NCI-H1105 (cell line): ENCODE measurements at regions not wholly inside any gene's neighbourhood (a gene's known extent, or its start where the extent isn't known, plus 50 kb on each side); places are given as distances from the start of the nearest gene placed in this dataset.
A peak's percentile ranks its signal among the peaks of the same experiment; 100 is the strongest.

ENCODE experiments used
- DNase-seq: peaks from one replicate; lab custom pipeline; 2025; lab: John Stamatoyannopoulos, UW

GRCh38 chr1:34330061-34330460, 153.4 kb downstream of the C1orf94 start:
- DNase-seq: no peak

- DNase-seq: no peak
Observed at GRCh38 chr1:34331020-34331926, 154.6 kb downstream of the C1orf94 start.

DNA sequence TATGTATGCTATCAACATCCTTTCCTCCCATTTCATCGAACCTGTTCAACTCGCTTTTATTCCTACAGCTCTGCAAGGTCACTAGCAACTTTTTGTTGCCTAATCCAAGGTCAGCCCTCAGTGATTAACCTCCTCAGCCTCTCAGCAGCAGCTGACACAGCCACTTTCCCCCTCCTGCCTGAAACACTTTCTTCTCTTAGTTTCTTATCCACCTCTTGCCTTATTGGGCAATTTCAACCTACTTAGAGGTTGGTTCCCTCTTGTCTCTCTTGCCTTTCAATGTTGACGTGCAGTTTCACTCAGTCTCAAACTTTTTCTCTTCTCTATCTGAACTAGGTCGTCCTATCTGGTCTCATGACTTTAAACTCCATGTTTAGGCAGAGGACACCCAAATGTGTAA, 156.3 kb downstream of the C1orf94 start:
- DNase-seq: no peak

- no peak for DNase-seq
Observed at GRCh38 chr1:34338871-34339270, 162.2 kb downstream of the C1orf94 start.

GRCh38 chr1:34341896-34342295, 165.2 kb downstream of the C1orf94 start:
- no peak for DNase-seq

DNA sequence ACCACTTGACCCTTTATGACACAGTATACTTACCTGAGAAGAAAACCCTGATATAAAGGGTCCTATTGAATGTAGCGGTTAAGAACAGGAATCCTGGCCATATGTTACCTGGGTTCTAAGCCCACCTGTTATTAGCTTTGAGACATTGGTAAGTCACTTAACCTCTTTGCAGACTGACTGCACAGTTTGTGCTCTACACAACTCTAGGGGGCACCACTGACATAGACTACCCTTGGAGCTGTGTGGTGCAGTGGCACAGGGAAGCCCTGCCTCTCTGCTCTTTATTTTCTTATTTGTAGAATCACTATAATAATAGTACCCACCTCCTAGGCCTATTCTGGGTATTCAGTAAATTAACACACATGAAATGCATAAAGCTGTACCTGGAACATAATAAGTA, 165.6 kb downstream of the C1orf94 start:
- DNase-seq: no peak

DNA sequence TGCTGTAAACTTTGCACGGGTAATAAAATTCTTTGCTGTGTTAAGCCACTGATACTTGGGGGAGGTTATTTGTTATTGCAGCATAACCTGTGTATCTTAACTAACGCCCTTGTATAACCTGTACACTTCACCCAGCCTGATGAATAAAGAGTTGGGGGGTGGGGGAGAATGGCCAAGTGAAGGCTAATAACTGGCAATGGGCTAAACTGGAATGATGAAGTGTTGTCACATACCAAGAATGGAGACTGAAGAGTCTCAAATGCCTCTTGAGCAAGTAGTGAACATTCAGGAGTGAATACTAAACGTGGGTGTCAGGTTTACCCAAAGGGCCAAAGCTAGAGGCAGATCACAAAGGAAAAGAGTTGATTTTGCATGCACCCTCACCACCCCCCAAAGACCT, 169.4 kb downstream of the C1orf94 start:
- no peak for DNase-seq

GRCh38 chr1:34353409-34353808, 176.7 kb downstream of the C1orf94 start:
- DNase-seq: no peak

- DNase-seq: no peak
Observed at GRCh38 chr1:34354367-34354766, 177.7 kb downstream of the C1orf94 start.

DNA sequence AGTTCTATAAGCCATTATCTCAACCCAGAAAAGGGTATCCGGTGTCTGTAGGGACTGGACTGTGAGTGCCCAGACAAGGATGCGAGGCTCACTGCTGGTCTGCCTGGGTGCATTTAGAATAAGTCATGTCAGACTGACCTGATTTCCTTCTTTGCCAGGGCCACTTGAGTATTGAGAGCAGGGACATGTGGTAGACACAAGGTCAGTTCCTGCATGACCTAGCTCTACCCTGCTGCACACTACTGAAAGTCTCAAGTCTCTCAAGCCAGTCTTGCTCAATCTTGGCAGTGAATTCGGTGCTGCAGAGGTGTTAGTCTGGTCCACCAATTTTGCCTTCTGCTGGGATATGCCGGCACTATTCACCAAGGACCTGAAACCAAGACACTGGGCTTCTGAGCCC, 180.1 kb downstream of the C1orf94 start:
- DNase-seq: no peak

GRCh38 chr1:34358636-34359035, 181.9 kb downstream of the C1orf94 start:
- DNase-seq: no peak

DNA sequence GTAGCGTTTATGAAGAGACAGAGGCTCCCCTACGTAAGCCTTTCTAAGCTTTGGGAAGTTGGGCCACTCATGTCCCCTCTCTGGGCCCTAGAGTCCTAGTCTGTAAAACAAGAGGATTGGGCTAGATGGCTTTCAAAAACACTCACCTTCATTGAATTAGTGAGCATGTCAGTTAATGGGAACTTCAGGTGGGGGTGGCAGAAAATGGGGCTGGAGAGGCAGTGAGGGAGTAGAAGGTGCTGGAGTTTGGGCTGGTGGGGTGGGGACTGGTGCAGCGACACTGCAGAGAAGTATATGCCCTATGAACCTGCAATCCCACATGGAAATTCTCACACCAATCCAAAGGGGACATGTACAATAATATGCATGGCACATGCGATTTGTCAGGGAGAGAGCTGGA, 182.7 kb downstream of the C1orf94 start:
- no peak for DNase-seq

- no peak for DNase-seq
Observed at GRCh38 chr1:34360574-34360973, 183.9 kb downstream of the C1orf94 start.

GRCh38 chr1:34361121-34361520, 184.4 kb downstream of the C1orf94 start:
- DNase-seq: no peak

GRCh38 chr1:34361781-34362357, 185.2 kb downstream of the C1orf94 start:
- no peak for DNase-seq

- DNase-seq: peak; percentile 59
Observed at GRCh38 chr1:34362949-34363348, 186.2 kb downstream of the C1orf94 start.

DNA sequence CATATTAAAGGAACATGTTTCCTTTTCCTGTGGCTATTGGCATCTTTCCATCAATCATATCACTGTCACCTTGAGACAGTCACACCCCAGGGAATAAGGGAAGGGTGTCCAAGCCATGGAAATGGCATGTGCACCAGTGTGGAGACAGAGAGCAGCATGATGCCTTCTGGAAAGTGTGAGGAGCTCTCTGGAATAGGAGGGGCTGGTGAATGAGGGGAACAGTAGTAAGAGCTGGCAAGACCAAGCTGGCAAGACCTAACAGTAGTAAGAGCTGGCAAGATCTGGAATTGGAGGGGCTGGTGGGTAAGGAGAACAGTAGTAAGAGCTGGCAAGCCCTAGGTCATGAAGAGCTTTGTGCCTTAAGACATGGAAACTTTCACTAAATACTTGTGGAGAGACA, 186.7 kb downstream of the C1orf94 start:
- no peak for DNase-seq

DNA sequence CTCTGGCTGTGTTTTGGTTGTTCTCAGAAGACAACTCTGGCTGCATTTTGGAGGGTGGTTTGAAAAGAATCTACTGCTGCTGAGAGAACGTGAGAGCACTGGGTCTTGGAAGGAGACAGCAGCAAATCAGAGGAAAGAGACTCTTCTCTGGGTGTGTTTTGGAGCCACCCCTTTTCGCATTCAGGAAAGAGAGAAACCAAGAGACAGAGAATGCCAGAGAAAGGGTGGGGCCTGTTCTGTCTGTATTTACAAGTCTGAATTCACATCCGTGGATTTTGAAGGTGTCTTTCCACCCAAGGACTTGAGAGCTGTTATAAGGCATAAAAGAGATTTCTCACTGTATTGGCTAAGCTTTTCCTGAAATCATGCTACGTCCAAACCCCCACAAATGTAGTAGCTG, 187.2 kb downstream of the C1orf94 start:
- no peak for DNase-seq

GRCh38 chr1:34364376-34364775, 187.7 kb downstream of the C1orf94 start:
- no peak for DNase-seq

DNA sequence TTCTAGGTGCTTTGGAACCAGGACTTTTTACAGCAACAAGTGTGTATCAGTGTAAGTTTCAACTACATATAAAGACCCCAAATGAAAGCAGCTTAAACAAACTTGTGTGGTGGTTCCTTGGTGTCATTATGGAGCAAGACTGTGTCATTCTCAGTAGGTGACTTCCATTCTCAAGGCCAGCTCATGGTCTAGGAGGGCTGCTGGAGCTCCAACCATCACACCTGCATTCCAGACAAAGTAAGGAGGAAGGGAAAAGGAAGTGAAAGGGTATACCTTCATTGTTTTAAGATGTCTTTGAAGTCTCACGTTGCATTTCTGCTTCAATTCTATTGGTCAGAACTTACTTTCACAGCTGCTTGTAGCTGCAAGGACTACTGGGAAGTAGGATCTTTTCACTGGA, 188.6 kb downstream of the C1orf94 start:
- no peak for DNase-seq

DNA sequence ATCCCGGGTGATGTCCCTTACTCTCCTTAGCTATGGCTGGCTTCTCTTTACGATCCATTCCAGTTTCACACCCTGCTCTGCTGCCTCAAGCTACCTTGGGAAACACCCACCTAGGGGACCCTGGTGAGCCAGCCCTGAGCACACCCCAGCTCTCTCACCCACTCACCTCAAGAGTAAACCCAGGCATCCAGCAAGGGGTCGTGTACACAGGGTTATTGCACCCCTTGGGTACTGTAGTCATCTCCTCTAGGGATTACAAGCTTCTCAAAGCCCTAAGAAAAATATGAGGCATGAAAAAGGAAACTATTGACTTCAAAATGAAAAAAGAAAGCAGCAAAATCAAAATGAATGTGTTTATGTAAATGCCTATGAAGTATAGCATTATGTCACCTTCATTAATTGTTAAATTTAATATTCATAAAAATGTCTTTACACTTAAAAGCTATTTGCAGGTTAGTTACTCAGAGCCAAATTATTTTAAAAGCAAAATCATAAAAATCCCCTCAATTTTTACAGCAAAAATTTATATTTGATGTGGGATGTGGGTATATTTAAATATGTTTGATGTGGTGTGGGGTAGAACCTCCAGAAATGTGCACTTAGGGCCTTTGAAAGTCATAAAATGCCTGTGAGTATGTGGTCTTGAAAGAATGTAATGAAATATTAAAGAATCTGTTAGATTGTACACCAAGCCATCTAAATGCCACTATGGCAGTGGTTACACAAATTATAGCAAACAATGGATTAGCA, 190.3 kb downstream of the C1orf94 start:
- no peak for DNase-seq

GRCh38 chr1:34367954-34368353, 191.2 kb downstream of the C1orf94 start:
- DNase-seq: no peak
